MM.1S (cell line): ENCODE measurements at regions not wholly inside any gene's neighbourhood (a gene's known extent, or its start where the extent isn't known, plus 50 kb on each side); places are given as distances from the start of the nearest gene placed in this dataset.

Source experiments
- CTCF ChIP-seq: fragments of 300-600 bp; sonication (generic); IDR thresholded peaks from 2 replicates; pipeline ENCODE4 v1.5.1; 2016; ENCODE audit warnings: antibody characterized with exemption, low read length, mixed read lengths
- EZH2 ChIP-seq: fragments of 300-600 bp; sonication (generic); optimal IDR thresholded peaks from 2 replicates; pipeline ENCODE3; 2017; ENCODE audit warnings: low read depth, mild to moderate bottlenecking, antibody characterized with exemption, low read length, mixed read lengths

GRCh38 chr14:29360656-29361055 is 567.0 kb downstream of the PRKD1 start:
- no peak for TF ChIP-seq CTCF
- no peak for TF ChIP-seq EZH2
